Right lobe of liver (tissue), 6 donors: ENCODE measurements at regions not wholly inside any gene's neighbourhood (a gene's known extent, or its start where the extent isn't known, plus 50 kb on each side); places are given as distances from the start of the nearest gene placed in this dataset.

Experiments
- ATAC-seq, 4 donors: fragments of 200-7000 bp; cut with Tn5 transposase; one replicate each; pipeline ENCODE4 v1.9.1; 2020; ENCODE audit warnings: mild to moderate bottlenecking in 4 of 4, moderate library complexity in 4 of 4
- DNase-seq, 3 donors: peaks; one replicate each; pipeline ENCODE4 v3.0.0-alpha.2; 2020
- H3K27ac ChIP-seq, 3 donors: fragments of 200-600 bp; one replicate each; pipeline ENCODE4 v1.8.0; 2022
- H3K27me3 ChIP-seq, 2 donors: fragments of 200-600 bp; one replicate each; pipeline ENCODE4 v1.8.0; 2022
- H3K36me3 ChIP-seq, 4 donors: fragments of 200-600 bp; sonication (generic) in 1 of 4; one replicate each; pipeline versions ENCODE4 v1.5.1 to v1.8.0; 2017 to 2022; ENCODE audit warnings: control low read depth in 1 of 4
- H3K4me1 ChIP-seq, 4 donors: fragments of 200-600 bp; sonication (generic) in 1 of 4; one replicate each; pipeline versions ENCODE4 v1.5.1 to v1.8.0; 2017 to 2022; ENCODE audit warnings: control low read depth in 1 of 4
- H3K4me3 ChIP-seq, 3 donors: fragments of 200-600 bp; one replicate each; pipeline ENCODE4 v1.8.0; 2022
- H3K9me3 ChIP-seq, 4 donors: fragments of 200-600 bp; sonication (generic) in 1 of 4; one replicate each; pipeline versions ENCODE4 v1.5.1 to v1.8.0; 2017 to 2022; ENCODE audit warnings: control low read depth in 1 of 4
- CTCF ChIP-seq, 4 donors: fragments of 200-600 bp in 3 of 4; fragments of 450-650 bp in 1 of 4; IDR thresholded peaks; one replicate each; pipeline versions ENCODE4 v1.5.1 to v1.8.0; 2016 to 2022; ENCODE audit warnings: antibody characterized with exemption in 4 of 4, mild to moderate bottlenecking in 2 of 4
- POLR2A ChIP-seq: fragments of 450-650 bp; IDR thresholded peaks from one replicate; pipeline ENCODE4 v1.6.1; 2017; ENCODE audit warnings: antibody characterized with exemption, mild to moderate bottlenecking
- WGBS: methylation state at CpG from one replicate; pipeline ENCODE4 v1.1.6; 2018; ENCODE audit warnings: low coverage, low lambda C conversion rate; ENCODE audit not compliant: insufficient coverage; ENCODE audit errors: missing lambda C conversion rate; 5-methylcytosine and 5-hydroxymethylcytosine counted together
- intact Hi-C, 2 donors: fragments of 100-400 bp; cut with DNase I; formaldehyde crosslinking; loops; one replicate each; pipeline versions ENCODE4 v1.11.2 to v1.14.1; 2022
- donor health status: DM: no; HTN: yes; CAD: no.
- donor health status: DM: no; HTN: no; CAD: no.
- donor health status: DM: no; HTN: no; CAD: no.
- donor health status: DM: no; HTN: yes; CAD: no.
- donor health status: DM: no; HTN: yes; CAD: no.

GRCh38 chr1:223471566-223471965 lies 78.4 kb downstream of the CCDC185 start:
- TF ChIP-seq CTCF (IDR thresholded peaks at IDR 0.05) (no peak), POLR2A (no peak)
- H3K4me1 ChIP-seq, result no peaks in the 10 kb centered on the region
- no peak overlapping the region for H3K27ac ChIP-seq
- no peak overlapping the region for H3K4me3 ChIP-seq
- H3K36me3 ChIP-seq, result no peaks in the 10 kb centered on the region
- no peak for ATAC-seq
- WGBS, result 57% methylated on average over 1 of the region's 1 CpG
- intact Hi-C loops, result no loop called here
- DNase-seq, result no peak
- H3K9me3 ChIP-seq, result no peaks in the 10 kb centered on the region
- H3K27me3 ChIP-seq, result no peaks in the 10 kb centered on the region

DNA sequence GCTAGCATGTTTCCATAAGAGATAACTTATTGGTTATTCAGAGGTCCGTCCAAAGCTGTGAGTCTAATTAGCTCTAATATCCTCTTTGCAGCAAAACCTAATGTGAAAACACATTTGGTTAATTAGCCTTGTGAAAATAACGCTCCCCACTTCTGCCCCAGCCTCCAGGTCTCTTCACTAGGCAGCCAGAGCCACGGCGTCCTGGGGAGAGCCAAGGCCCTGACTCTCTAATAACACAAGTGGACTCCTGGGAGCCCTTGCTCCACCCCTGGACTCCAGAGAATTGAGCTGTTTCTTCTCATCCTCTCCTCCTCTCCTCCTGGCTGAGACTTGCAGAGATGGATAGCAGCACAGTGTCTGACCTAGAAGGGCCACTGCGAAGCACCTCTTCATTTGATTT lies 78.8 kb downstream of the CCDC185 start:
- Histone ChIP-seq H3K27ac (no peak overlapping the region), H3K4me3 (no peak overlapping the region), H3K27me3 (no peaks in the 10 kb centered on the region), H3K36me3 (no peaks in the 10 kb centered on the region), H3K4me1 (no peaks in the 10 kb centered on the region), H3K9me3 (no peaks in the 10 kb centered on the region)
- DNase-seq (no peak), ATAC-seq (no peak)
- TF ChIP-seq POLR2A (no peak), CTCF (IDR thresholded peaks at IDR 0.05) (no peak)
- 79% methylated on average over 5 of the region's 5 CpGs for WGBS
- intact Hi-C loops, result no loop called here

- 70% methylated on average over 4 of the region's 4 CpGs for WGBS
- H3K27ac ChIP-seq, result no peak overlapping the region
- H3K27me3 ChIP-seq, result no peaks in the 10 kb centered on the region
- ATAC-seq (no peak), DNase-seq (no peak)
- no peak overlapping the region for H3K4me3 ChIP-seq
- intact Hi-C loops, result no loop called here
- no peaks in the 10 kb centered on the region for H3K4me1 ChIP-seq
- H3K9me3 ChIP-seq, result no peaks in the 10 kb centered on the region
- H3K36me3 ChIP-seq, result no peaks in the 10 kb centered on the region
- TF ChIP-seq POLR2A (no peak), CTCF (IDR thresholded peaks at IDR 0.05) (no peak)
These were observed 80.6 kb downstream of the CCDC185 start for GRCh38 chr1:223473601-223474344.

- no peak for DNase-seq
- H3K4me1 ChIP-seq, result no peaks in the 10 kb centered on the region
- TF ChIP-seq POLR2A (no peak), CTCF (IDR thresholded peaks at IDR 0.05) (no peak)
- intact Hi-C loops, result no loop called here
- H3K4me3 ChIP-seq, result no peak overlapping the region
- no peaks in the 10 kb centered on the region for H3K36me3 ChIP-seq
- ATAC-seq, result no peak
- 63% methylated on average over 5 of the region's 6 CpGs for WGBS
- no peaks in the 10 kb centered on the region for H3K27me3 ChIP-seq
- no peak overlapping the region for H3K27ac ChIP-seq
- no peaks in the 10 kb centered on the region for H3K9me3 ChIP-seq
These were observed 81.6 kb downstream of the CCDC185 start for GRCh38 chr1:223474804-223475203.
